GM21825 (cell line): ENCODE measurements at regions not wholly inside any gene's neighbourhood (a gene's known extent, or its start where the extent isn't known, plus 50 kb on each side); places are given as distances from the start of the nearest gene placed in this dataset.
"Not testable (repeated sequence)": the region's sequence is repeated elsewhere in the genome, so short reads cannot be mapped to it uniquely, and the experiment has no call there.

Source experiments
- ATAC-seq: cut with Tn5 transposase; IDR thresholded peaks from one replicate; pipeline ENCODE4 v1.9.1; 2021; ENCODE audit warnings: mild to moderate bottlenecking, moderate library complexity; ENCODE audit not compliant: unreplicated experiment

- ATAC-seq: no peak
These were observed 81.2 kb downstream of the TMEM18 start for GRCh38 chr2:595831-596592.

GRCh38 chr2:595141-595815 is 81.9 kb downstream of the TMEM18 start:
- no peak for ATAC-seq

GRCh38 chr2:594297-594949 is 82.8 kb downstream of the TMEM18 start:
- ATAC-seq: no peak

GRCh38 chr2:593356-594026 is 83.7 kb downstream of the TMEM18 start:
- ATAC-seq: no peak

- no peak for ATAC-seq
These were observed 84.5 kb downstream of the TMEM18 start for GRCh38 chr2:592737-593136.

- no peak for ATAC-seq
These were observed 86.7 kb downstream of the TMEM18 start for GRCh38 chr2:590214-591175.

- ATAC-seq: no peak
These were observed 87.7 kb downstream of the TMEM18 start for GRCh38 chr2:589281-590130.

- no peak for ATAC-seq
These were observed 89.0 kb downstream of the TMEM18 start for GRCh38 chr2:588074-588645.

GRCh38 chr2:587087-587960 is 89.9 kb downstream of the TMEM18 start:
- no peak for ATAC-seq

GRCh38 chr2:586641-587076 is 90.5 kb downstream of the TMEM18 start:
- no peak for ATAC-seq

- ATAC-seq: peak; percentile 99
These were observed 92.1 kb downstream of the TMEM18 start for GRCh38 chr2:584863-585823.

- no peak for ATAC-seq
These were observed 93.5 kb downstream of the TMEM18 start for GRCh38 chr2:583666-584065.

- ATAC-seq: no peak
These were observed 94.2 kb downstream of the TMEM18 start for GRCh38 chr2:582792-583528.

- not testable (repeated sequence) for ATAC-seq
These were observed 94.9 kb downstream of the TMEM18 start for GRCh38 chr2:582289-582688.

GRCh38 chr2:579961-580360 is 97.2 kb downstream of the TMEM18 start:
- ATAC-seq: no peak

GRCh38 chr2:579351-579886 is 97.8 kb downstream of the TMEM18 start:
- no peak for ATAC-seq
